Hepatocyte (in vitro differentiated cells): ENCODE measurements at regions not wholly inside any gene's neighbourhood (a gene's known extent, or its start where the extent isn't known, plus 50 kb on each side); places are given as distances from the start of the nearest gene placed in this dataset.

Experiments
- DNase-seq: peaks from one replicate; pipeline ENCODE4 v3.0.0-alpha.2; 2016; ENCODE audit warnings: low spot score
- H2AFZ ChIP-seq: fragments of 200-600 bp; sonication (generic); 2 replicates; pipeline ENCODE4 v1.6.0; 2016; ENCODE audit warnings: antibody characterized with exemption, mild to moderate bottlenecking
- H3K27ac ChIP-seq: fragments of 200-600 bp; sonication (generic); 2 replicates; pipeline ENCODE4 v1.5.1; 2016; ENCODE audit warnings: mild to moderate bottlenecking
- H3K27me3 ChIP-seq: fragments of 200-600 bp; sonication (generic); 2 replicates; pipeline ENCODE4 v1.6.1; 2016
- H3K36me3 ChIP-seq: fragments of 200-600 bp; sonication (generic); replicated peaks from 2 replicates; pipeline ENCODE4 v1.5.1; 2016; ENCODE audit warnings: low read depth; ENCODE audit not compliant: insufficient read depth
- H3K4me1 ChIP-seq: fragments of 200-600 bp; sonication (generic); 2 replicates; pipeline ENCODE4 v1.5.1; 2016; ENCODE audit warnings: mild to moderate bottlenecking, moderate library complexity; ENCODE audit not compliant: insufficient read depth
- H3K4me2 ChIP-seq: fragments of 200-600 bp; sonication (generic); 2 replicates; pipeline ENCODE4 v1.6.0; 2016
- H3K4me3 ChIP-seq: fragments of 200-600 bp; sonication (generic); 2 replicates; pipeline ENCODE4 v1.5.1; 2016; ENCODE audit warnings: mild to moderate bottlenecking
- H3K79me2 ChIP-seq: fragments of 200-600 bp; sonication (generic); 2 replicates; pipeline ENCODE4 v1.6.0; 2017; ENCODE audit warnings: mild to moderate bottlenecking
- H3K9me2 ChIP-seq: fragments of 200-600 bp; sonication (generic); replicated peaks from 2 replicates; pipeline ENCODE4 v1.6.0; 2017; ENCODE audit warnings: mild to moderate bottlenecking; ENCODE audit not compliant: insufficient read depth
- H3K9me3 ChIP-seq: fragments of 200-600 bp; sonication (generic); 2 replicates; pipeline ENCODE4 v1.5.1; 2016; ENCODE audit warnings: low read depth, mild to moderate bottlenecking
- H4K20me1 ChIP-seq: fragments of 200-600 bp; sonication (generic); 2 replicates; pipeline ENCODE4 v1.6.0; 2016; ENCODE audit warnings: mild to moderate bottlenecking; ENCODE audit not compliant: insufficient read depth, poor library complexity, severe bottlenecking
- EZH2 ChIP-seq: fragments of 200-600 bp; sonication (generic); IDR thresholded peaks from 2 replicates; pipeline ENCODE4 v1.6.1; 2016; ENCODE audit warnings: antibody characterized with exemption, mild to moderate bottlenecking, borderline replicate concordance
- EZH2phosphoT487 ChIP-seq: fragments of 200-600 bp; sonication (generic); IDR thresholded peaks from one replicate; pipeline ENCODE4 v1.6.1; 2018; ENCODE audit warnings: antibody characterized with exemption, mild to moderate bottlenecking, low read depth, moderate library complexity; ENCODE audit not compliant: unreplicated experiment, severe bottlenecking
- WGBS: methylation state at CpG from one replicate; pipeline ENCODE4 v1.1.6; 2016; ENCODE audit warnings: low lambda C conversion rate; ENCODE audit errors: missing lambda C conversion rate; 5-methylcytosine and 5-hydroxymethylcytosine counted together
- TF ChIP-seq, protein P1 (sequence below): fragments of 200-600 bp; sonication (generic); IDR thresholded peaks from 2 replicates; pipeline ENCODE4 v1.5.1; 2016; ENCODE audit warnings: antibody characterized with exemption, mild to moderate bottlenecking; ENCODE audit not compliant: poor library complexity

DNA sequence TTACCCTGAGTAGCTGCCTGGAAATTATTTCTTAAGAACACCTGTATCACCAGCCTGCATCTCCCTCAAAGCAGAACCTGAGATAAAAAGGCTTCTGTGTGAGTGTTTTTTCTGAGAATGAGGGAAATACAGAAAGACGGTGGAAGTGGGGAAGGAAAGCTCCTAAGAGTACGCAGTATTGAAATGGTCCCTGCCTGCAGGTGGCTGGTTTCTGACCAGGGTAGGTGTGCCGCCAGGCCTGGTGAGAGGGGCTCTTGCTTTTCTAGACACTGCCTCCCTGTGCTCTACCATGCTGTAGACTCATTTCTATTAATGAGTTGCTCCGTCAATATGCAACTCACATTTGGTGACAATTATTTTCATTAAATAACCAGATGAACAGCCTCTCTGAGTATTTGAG, 201.7 kb downstream of the MAP2K4 start:
- no peak overlapping the region for H3K4me3 ChIP-seq
- H3K27me3 ChIP-seq: no peaks in the 10 kb centered on the region
- TF ChIP-seq, protein P1, sequence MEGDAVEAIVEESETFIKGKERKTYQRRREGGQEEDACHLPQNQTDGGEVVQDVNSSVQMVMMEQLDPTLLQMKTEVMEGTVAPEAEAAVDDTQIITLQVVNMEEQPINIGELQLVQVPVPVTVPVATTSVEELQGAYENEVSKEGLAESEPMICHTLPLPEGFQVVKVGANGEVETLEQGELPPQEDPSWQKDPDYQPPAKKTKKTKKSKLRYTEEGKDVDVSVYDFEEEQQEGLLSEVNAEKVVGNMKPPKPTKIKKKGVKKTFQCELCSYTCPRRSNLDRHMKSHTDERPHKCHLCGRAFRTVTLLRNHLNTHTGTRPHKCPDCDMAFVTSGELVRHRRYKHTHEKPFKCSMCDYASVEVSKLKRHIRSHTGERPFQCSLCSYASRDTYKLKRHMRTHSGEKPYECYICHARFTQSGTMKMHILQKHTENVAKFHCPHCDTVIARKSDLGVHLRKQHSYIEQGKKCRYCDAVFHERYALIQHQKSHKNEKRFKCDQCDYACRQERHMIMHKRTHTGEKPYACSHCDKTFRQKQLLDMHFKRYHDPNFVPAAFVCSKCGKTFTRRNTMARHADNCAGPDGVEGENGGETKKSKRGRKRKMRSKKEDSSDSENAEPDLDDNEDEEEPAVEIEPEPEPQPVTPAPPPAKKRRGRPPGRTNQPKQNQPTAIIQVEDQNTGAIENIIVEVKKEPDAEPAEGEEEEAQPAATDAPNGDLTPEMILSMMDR: no peak
- TF ChIP-seq EZH2 (no peak), EZH2phosphoT487 (no peak)
- H3K9me2 ChIP-seq: no peaks in the 10 kb centered on the region
- DNase-seq: no peak
- WGBS: 85% methylated on average over 4 of the region's 4 CpGs
- no peaks in the 10 kb centered on the region for H3K79me2 ChIP-seq
- no peak overlapping the region for H3K4me2 ChIP-seq
- H3K9me3 ChIP-seq: no peaks in the 10 kb centered on the region
- no peaks in the 10 kb centered on the region for H3K36me3 ChIP-seq
- no peaks in the 10 kb centered on the region for H4K20me1 ChIP-seq
- no peaks in the 10 kb centered on the region for H3K4me1 ChIP-seq
- no peak overlapping the region for H3K27ac ChIP-seq
- H2AFZ ChIP-seq: no peak overlapping the region

DNA sequence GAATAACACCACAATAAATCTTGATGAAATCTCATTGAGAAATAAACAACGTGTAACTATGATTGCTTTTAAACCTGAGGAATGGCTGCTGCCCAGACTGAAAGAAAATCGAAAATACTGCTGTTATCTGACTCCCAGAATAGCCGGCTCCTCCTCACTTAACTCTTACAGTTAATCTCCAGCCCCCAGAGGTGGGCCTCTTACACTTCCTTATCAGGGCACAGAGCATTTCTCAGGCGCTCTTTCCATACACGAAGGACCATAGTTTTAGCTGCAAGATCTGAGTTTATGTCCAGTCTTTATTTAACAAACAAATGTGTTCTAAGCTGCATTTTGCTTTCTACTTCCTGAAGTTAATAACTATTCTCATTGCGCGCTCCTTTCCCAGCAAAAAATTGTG, 206.9 kb downstream of the MAP2K4 start:
- Histone ChIP-seq H3K4me3 (no peak overlapping the region), H3K27ac (peak overlapping the region; percentile 27)
- TF ChIP-seq, protein P1: no peak
- TF ChIP-seq EZH2: no peak
- TF ChIP-seq EZH2phosphoT487: no peak

GRCh38 chr17:12229335-12229734, 208.7 kb downstream of the MAP2K4 start:
- Histone ChIP-seq H3K79me2 (no peaks in the 10 kb centered on the region), H3K36me3 (no peaks in the 10 kb centered on the region), H4K20me1 (no peaks in the 10 kb centered on the region), H3K9me3 (no peaks in the 10 kb centered on the region), H3K4me1 (peaks cover 28% of the 10 kb centered on the region), H2AFZ (no peak overlapping the region), H3K4me3 (no peak overlapping the region), H3K27me3 (no peaks in the 10 kb centered on the region), H3K4me2 (no peak overlapping the region), H3K27ac (no peak overlapping the region), H3K9me2 (no peaks in the 10 kb centered on the region)
- no peak for TF ChIP-seq EZH2phosphoT487
- TF ChIP-seq, protein P1: no peak
- no peak for TF ChIP-seq EZH2
- 95% methylated on average over 5 of the region's 5 CpGs for WGBS
- no peak for DNase-seq

More for the DNA sequence above, 206.9 kb downstream of the MAP2K4 start:
- H2AFZ ChIP-seq: no peak overlapping the region
- DNase-seq: no peak
- H3K4me2 ChIP-seq: peak overlapping the region; percentile 38
- no peaks in the 10 kb centered on the region for H3K9me3 ChIP-seq
- no peaks in the 10 kb centered on the region for H3K9me2 ChIP-seq
- 42% methylated on average over 7 of the region's 7 CpGs for WGBS
- no peaks in the 10 kb centered on the region for H4K20me1 ChIP-seq
- H3K79me2 ChIP-seq: no peaks in the 10 kb centered on the region
- H3K36me3 ChIP-seq: no peaks in the 10 kb centered on the region
- H3K27me3 ChIP-seq: no peaks in the 10 kb centered on the region
- H3K4me1 ChIP-seq: peaks cover 28% of the 10 kb centered on the region
